Heart right ventricle (tissue), 16 donors: ENCODE measurements at regions not wholly inside any gene's neighbourhood (a gene's known extent, or its start where the extent isn't known, plus 50 kb on each side); places are given as distances from the start of the nearest gene placed in this dataset.

Source experiments
- ATAC-seq, 8 donors: fragments of 200-7000 bp; cut with Tn5 transposase; one replicate each; pipeline ENCODE4 v1.9.1; 2020; ENCODE audit warnings: mild to moderate bottlenecking in 8 of 8, moderate library complexity in 8 of 8, moderate number of reproducible peaks in 1 of 8
- DNase-seq, 2 donors: peaks; one replicate each; pipeline ENCODE4 v3.0.0-alpha.2; 2020
- H3K27ac ChIP-seq, 10 donors: fragments of 200-600 bp; sonication (generic) in 2 of 10; one replicate each; pipeline versions ENCODE4 v1.5.0 to v1.8.0; 2020 to 2022; ENCODE audit warnings: mild to moderate bottlenecking in 3 of 10
- H3K27me3 ChIP-seq, 7 donors: fragments of 200-600 bp; one replicate each; pipeline ENCODE4 v1.8.0; 2021 to 2022; ENCODE audit warnings: mild to moderate bottlenecking in 2 of 7
- H3K36me3 ChIP-seq, 9 donors: fragments of 200-600 bp; sonication (generic) in 1 of 9; one replicate each; pipeline versions ENCODE4 v1.5.0 to v1.8.0; 2020 to 2022; ENCODE audit warnings: mild to moderate bottlenecking in 2 of 9
- H3K4me1 ChIP-seq, 9 donors: fragments of 200-600 bp; sonication (generic) in 1 of 9; one replicate each; pipeline versions ENCODE4 v1.5.0 to v1.8.0; 2020 to 2022; ENCODE audit warnings: mild to moderate bottlenecking in 4 of 9
- H3K4me3 ChIP-seq, 10 donors: fragments of 200-600 bp; sonication (generic) in 2 of 10; one replicate each; pipeline versions ENCODE4 v1.5.0 to v1.8.0; 2020 to 2022; ENCODE audit warnings: mild to moderate bottlenecking in 7 of 10, moderate library complexity in 2 of 10
- H3K9me3 ChIP-seq, 11 donors: fragments of 200-600 bp in 10 of 11; sonication (generic) in 2 of 11; one replicate each; pipeline versions ENCODE4 v1.5.0 to v1.8.0; 2013 to 2022; ENCODE audit warnings: mild to moderate bottlenecking in 2 of 11, control low read depth in 1 of 11, moderate library complexity in 1 of 11
- CTCF ChIP-seq, 9 donors: fragments of 200-600 bp; sonication (generic) in 2 of 9; IDR thresholded peaks; one replicate each; pipeline versions ENCODE4 v1.5.0 to v1.8.0; 2021 to 2022; ENCODE audit warnings: antibody characterized with exemption in 9 of 9, mild to moderate bottlenecking in 5 of 9, moderate library complexity in 1 of 9
- WGBS, 2 donors: extraction: QIAGEN DNeasy Blood & Tissue Kit; methylation state at CpG; one replicate each; pipeline ENCODE4 v1.1.7; 2013; ENCODE audit warnings: inconsistent platforms in 1 of 2; 5-methylcytosine and 5-hydroxymethylcytosine counted together
- intact Hi-C, 10 donors: fragments of 100-400 bp; cut with DNase I; formaldehyde crosslinking; loops; one replicate each; pipeline versions ENCODE4 v1.11.1 to v1.14.2; 2022
- donor health status: Arrhythmogenic right ventricular cardiomyopathy.
- donor health status: ischemic (EF 13 %, LVEDD 7.1; RV severe dilation, severe dysfunction).
- donor health status: healthy with polysubstance abuse.
- donor health status: DM: no; HTN: yes; CAD: no.
- donor health status: DM: no; HTN: no; CAD: no.
- donor health status: ischemic (EF 25% LVEDD 6.9; RV normal size, moderate dysfunction).
- donor health status: ischemic (EF 25% LVEDD 5.7; RV mildly dilated, moderate dysfunction).
- donor health status: healthy.
- donor health status: DM: yes; HTN: yes; CAD: no.
- donor health status: Ischemic cardiomyopathy.
- donor health status: ischemic (EF 35%, LVEDD 5.7; RV mildly dilated, moderate dysfunction).
- donor health status: nonischemic (EF 11% LVEDD 7.7; RV severe dilation, severe dysfunction).
- donor health status: DM: yes; HTN: yes; CAD: no.
- donor health status: PGD.
- donor health status: ischemic (EF 29% LVEDD 5.4; RV normal size, mild dysfunction).
- donor health status: nonischemic (EF 23%, LVEDD 6.1; RV moderate dilation, normal function).

- no peak for TF ChIP-seq CTCF (IDR thresholded peaks at IDR 0.05)
- Histone ChIP-seq H3K4me1 (no peaks in the 10 kb centered on the region), H3K27ac (no peak overlapping the region), H3K4me3 (no peak overlapping the region), H3K27me3 (no peaks in the 10 kb centered on the region), H3K36me3 (no peaks in the 10 kb centered on the region), H3K9me3 (no peaks in the 10 kb centered on the region)
- WGBS, 2 donors, result 45 to 57% methylated on average over 5 of the region's 5 CpGs
- ATAC-seq, result peak in 1 of 8 donors; percentile 50
- intact Hi-C loops, result no loop called here
- DNase-seq, result peak in 1 of 2 donors; percentile 10
Observed at GRCh38 chr4:176949029-176949428, 156.3 kb upstream of the VEGFC start.

- ATAC-seq (no peak), DNase-seq (no peak)
- Histone ChIP-seq H3K4me3 (no peak overlapping the region), H3K4me1 (no peaks in the 10 kb centered on the region), H3K27me3 (no peaks in the 10 kb centered on the region), H3K36me3 (no peaks in the 10 kb centered on the region), H3K27ac (no peak overlapping the region), H3K9me3 (peaks cover 0 to 16% (median 0%) of the 10 kb centered on the region in 11 donors)
- intact Hi-C loops, result no loop called here
- WGBS, 2 donors, result 94 to 95% methylated on average over 1 of the region's 1 CpG
- TF ChIP-seq CTCF (IDR thresholded peaks at IDR 0.05), result no peak
Observed at GRCh38 chr4:176953021-176953420, 160.3 kb upstream of the VEGFC start.

- no peaks in the 10 kb centered on the region for H3K4me1 ChIP-seq
- H3K4me3 ChIP-seq, result no peak overlapping the region
- WGBS, 2 donors, result 65 to 68% methylated on average over 3 of the region's 3 CpGs
- H3K27me3 ChIP-seq, result no peaks in the 10 kb centered on the region
- no peak for DNase-seq
- intact Hi-C loops, result no loop called here
- no peak for ATAC-seq
- no peak overlapping the region for H3K27ac ChIP-seq
- TF ChIP-seq CTCF (IDR thresholded peaks at IDR 0.05), result no peak
- no peaks in the 10 kb centered on the region for H3K36me3 ChIP-seq
- peaks cover 0 to 16% (median 0%) of the 10 kb centered on the region in 11 donors for H3K9me3 ChIP-seq
Observed at GRCh38 chr4:176957353-176958118, 164.8 kb upstream of the VEGFC start.

GRCh38 chr4:176959980-176960379 is 167.3 kb upstream of the VEGFC start:
- no peak for ATAC-seq
- WGBS, 2 donors, result 87 to 89% methylated on average over 5 of the region's 5 CpGs
- Histone ChIP-seq H3K27ac (no peak overlapping the region), H3K9me3 (peaks cover 0 to 11% (median 0%) of the 10 kb centered on the region in 11 donors), H3K36me3 (no peaks in the 10 kb centered on the region), H3K4me1 (no peaks in the 10 kb centered on the region), H3K4me3 (no peak overlapping the region), H3K27me3 (no peaks in the 10 kb centered on the region)
- intact Hi-C loops, result no loop called here
- no peak for DNase-seq
- TF ChIP-seq CTCF (IDR thresholded peaks at IDR 0.05), result no peak
